Putamen (tissue), 1 donor: ENCODE measurements at regions not wholly inside any gene's neighbourhood (a gene's known extent, or its start where the extent isn't known, plus 50 kb on each side); places are given as distances from the start of the nearest gene placed in this dataset.

Experiments
- DNase-seq: peaks from one replicate; pipeline ENCODE4 v3.0.0-alpha.2; 2016; ENCODE audit warnings: low spot score

DNA sequence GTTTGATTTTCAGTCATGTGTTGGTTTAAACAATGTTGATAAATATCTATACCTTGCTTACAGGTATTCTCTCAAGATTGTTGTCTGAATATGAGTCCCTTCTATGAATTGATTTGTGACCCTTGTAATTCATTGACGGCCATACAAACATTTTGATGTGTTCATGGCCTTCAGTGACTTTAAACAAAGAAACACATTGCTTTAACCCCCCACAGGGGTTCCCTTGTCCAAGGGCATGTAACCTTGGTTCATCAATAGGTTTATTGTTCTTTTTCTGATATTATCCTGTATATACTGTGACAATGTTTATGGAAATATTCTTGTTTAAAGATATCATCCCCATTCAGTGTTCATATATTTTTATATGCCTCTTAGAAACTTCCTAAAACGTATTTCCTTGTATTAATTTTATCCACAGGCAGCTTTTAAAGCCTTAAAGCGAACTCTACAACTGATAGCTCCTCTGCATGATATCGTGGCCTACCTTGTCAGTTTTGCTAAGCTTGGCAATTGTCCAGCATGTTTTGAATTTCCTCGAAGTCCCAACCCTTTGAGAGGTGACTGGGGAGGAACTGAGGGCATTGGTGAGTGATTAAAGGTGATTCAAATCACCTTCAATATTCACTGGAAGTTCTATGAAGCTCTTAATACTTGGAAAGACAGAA lies 87.0 kb downstream of the CD164 start:
- no peak for DNase-seq

DNA sequence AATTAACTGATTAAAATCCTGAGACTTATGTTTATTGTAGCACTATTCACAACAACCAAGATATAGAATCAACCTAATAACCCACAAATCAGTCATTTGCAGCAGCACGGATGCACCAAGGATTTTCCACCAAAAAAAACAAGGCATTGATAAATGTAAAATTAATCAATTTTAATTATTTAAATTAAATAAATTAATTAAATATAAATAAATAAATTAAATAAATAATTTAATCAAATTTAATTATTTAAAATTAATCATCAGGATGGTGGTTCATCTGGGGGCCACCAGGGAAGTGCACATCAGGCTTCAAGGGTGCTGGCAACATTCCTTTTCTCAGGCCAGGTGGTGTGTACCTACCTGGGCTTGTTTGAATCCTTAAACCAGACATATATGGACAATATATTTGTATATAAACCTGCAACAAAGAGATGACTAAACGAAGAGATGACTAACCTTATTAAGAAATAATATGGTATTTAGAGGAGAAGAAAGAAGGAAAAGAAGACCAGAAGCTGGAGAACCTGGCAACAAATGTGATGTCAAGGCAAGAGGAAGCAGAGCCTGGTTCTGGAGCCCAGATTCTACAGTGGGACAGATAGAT lies 89.2 kb downstream of the CD164 start:
- DNase-seq, result no peak

GRCh38 chr6:109292420-109292819 lies 89.8 kb downstream of the CD164 start:
- DNase-seq, result no peak

- DNase-seq, result no peak
Measured at GRCh38 chr6:109291902-109292301, 90.4 kb downstream of the CD164 start.

- no peak for DNase-seq
Measured at GRCh38 chr6:109290143-109290931, 91.9 kb downstream of the CD164 start.

DNA sequence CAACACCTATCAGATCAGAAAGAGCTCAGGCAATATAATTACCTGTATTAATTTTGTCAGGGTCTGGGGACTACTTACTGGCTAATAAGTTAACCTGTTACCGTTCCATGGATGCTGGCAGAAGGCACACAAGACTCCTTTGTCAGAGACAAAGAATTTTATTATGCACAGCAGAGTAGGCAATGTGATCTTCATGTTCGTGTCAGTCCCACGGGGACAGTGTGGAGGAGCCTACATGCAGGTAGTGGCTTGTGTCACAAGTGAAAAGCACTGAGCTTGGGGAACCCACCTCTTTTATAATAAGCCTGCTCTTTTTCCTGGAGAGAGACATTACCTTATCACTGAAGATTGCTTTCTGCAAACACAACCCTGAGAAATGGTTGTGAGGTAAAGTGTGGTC lies 96.9 kb downstream of the CD164 start:
- no peak for DNase-seq

- DNase-seq, result no peak
Measured at GRCh38 chr6:109284675-109285074, 97.6 kb downstream of the CD164 start.

GRCh38 chr6:109282756-109283155 lies 99.5 kb downstream of the CD164 start:
- DNase-seq, result no peak

DNA sequence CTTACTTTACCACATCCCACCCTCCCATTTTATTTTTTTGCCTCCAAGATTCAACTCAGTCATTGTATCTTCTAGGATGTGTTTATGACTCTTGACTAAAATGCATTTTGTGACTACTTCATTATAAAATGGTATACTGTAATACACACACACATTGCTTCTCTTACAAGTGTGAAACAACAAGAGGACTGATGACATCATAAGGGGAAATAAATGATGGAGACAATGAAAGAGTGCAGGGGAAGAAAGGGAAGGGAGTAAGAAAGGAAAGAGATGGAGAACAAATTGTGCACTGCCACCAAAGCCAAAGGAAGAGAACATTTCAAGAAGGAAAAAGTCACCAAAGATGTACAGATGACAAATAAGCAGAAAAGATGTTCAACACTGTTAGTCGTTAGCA lies 102.6 kb downstream of the CD164 start:
- no peak for DNase-seq

- no peak for DNase-seq
Measured at GRCh38 chr6:109271622-109272021, 110.6 kb downstream of the CD164 start.

GRCh38 chr6:109269953-109270517 lies 112.2 kb downstream of the CD164 start:
- DNase-seq, result no peak

GRCh38 chr6:109269057-109269456 lies 113.2 kb downstream of the CD164 start:
- no peak for DNase-seq

- DNase-seq, result no peak
Measured at GRCh38 chr6:109265530-109265929, 116.7 kb downstream of the CD164 start.

GRCh38 chr6:109263873-109264700 lies 118.2 kb downstream of the CD164 start:
- DNase-seq, result no peak

DNA sequence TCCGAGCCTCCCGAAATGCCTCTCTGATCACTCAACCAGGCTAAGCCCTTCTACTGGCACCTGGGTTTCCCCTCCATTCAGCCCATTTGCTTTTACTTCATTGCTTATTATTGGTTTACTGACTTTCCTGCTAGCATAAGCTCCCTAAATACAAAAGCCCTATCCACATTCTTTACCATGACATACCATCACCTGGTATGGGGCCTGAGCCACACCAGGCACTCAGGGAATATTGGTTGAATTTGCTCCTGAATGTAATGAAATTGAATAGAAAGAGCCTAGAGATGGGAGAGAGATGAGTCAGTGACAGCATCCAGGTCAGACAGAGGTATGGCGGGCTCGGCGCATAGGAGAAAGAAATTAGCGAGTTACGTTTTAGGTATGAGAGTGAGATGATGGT lies 120.0 kb downstream of the CD164 start:
- no peak for DNase-seq

DNA sequence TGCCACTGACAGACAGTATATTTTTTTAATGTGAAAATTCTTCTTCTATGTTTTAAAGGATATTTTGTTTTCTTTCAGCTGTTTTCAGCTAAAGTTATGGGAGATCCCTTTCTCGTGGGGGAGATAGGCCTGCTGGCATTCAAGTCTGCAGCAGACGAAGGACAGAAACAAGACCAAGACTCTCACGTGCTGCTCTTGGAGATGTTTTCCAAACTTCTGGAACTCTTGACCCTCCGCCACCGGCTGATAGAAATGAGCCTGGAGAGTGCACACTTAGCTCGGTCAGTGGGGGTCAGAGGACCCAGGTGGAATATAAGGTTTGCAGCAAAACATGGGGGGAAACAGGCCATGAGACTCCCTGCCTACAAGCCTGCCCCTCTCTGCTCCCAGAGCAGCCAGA lies 120.5 kb downstream of the CD164 start:
- DNase-seq, result no peak

DNA sequence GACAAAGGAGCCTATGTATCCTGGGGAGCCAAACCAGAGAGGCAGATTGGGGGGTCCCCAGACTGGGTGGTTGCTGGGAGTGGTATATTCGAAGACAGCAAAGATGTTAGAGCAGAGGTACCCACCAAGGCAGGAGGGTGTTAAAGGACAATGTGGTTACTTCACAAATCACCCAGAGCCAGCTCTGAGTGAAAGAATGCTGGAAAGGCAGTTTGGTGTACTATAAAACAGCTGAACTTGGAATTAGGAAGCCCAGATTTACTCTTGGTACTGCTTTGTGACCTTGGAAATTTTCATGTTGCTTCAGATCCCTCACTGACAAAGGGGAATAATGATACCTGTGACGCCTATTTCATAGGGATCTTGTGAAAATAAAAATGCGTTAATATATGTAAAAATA lies 121.6 kb downstream of the CD164 start:
- no peak for DNase-seq

- DNase-seq, result no peak
Measured at GRCh38 chr6:109260126-109260525, 122.1 kb downstream of the CD164 start.

DNA sequence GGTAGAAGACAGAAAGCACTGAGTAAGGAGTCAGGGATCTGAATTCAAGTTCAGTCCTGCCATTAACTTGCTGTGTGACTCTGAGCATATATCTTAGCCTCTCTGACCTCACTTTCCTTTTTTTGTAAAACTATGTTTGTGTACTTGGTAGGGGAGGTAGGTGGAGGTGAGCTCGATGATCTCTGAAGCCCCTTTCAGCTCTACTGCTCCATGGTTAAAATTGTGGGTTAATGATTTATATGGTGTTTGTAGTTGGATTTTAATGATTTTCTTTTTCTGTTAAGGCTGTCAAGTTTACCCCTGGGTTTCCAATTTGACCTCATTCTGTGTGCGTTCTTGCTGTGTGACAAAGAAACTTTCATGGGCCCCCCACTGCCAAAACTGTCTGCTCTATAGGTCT lies 124.1 kb downstream of the CD164 start:
- no peak for DNase-seq

- no peak for DNase-seq
Measured at GRCh38 chr6:109257494-109257893, 124.8 kb downstream of the CD164 start.

- DNase-seq, result no peak
Measured at GRCh38 chr6:109255946-109256640, 126.2 kb downstream of the CD164 start.
